Activated naive CD4-positive, alpha-beta T cell treated with Interleukin-2 at 50 U/mL for 16 hours (primary cell): ENCODE measurements at regions not wholly inside any gene's neighbourhood (a gene's known extent, or its start where the extent isn't known, plus 50 kb on each side); places are given as distances from the start of the nearest gene placed in this dataset.

Experiments used
- DNase-seq: peaks from one replicate; pipeline ENCODE4 v3.0.0-alpha.2; 2020

DNA sequence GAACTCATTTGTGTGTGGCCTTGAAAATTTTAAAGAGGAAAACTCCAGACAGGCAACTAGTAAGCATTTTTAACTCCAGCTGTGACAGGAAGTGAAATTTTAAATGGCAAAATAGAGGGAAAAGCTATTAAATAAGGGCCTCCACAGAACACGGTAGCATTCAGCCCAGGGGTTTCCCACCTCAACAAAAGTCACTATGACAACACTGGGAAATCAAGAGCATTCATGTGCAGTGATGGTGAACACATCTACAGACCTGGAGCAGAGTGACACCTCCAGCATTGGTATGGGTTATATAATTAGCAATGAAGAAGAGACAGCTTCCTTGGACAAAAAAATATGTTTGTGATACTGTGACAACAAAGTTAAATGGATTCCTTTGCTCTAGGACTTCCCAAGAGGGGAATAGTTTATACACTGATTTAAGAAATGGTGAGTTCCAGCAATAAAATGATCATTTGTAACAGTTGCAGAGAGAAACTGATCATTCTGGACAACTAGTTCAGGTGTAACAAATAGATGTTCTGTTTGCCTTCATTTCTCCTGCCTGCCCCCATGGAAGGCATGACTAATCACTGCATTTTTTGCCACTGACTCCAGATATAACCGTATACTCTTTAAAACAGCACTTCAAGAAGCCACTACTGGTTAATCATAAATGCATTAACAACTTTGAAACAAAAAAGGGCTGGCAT, 93.3 kb upstream of the SLC44A1 start:
- no peak for DNase-seq

GRCh38 chr9:105151686-105151995, 92.8 kb upstream of the SLC44A1 start:
- no peak for DNase-seq

DNA sequence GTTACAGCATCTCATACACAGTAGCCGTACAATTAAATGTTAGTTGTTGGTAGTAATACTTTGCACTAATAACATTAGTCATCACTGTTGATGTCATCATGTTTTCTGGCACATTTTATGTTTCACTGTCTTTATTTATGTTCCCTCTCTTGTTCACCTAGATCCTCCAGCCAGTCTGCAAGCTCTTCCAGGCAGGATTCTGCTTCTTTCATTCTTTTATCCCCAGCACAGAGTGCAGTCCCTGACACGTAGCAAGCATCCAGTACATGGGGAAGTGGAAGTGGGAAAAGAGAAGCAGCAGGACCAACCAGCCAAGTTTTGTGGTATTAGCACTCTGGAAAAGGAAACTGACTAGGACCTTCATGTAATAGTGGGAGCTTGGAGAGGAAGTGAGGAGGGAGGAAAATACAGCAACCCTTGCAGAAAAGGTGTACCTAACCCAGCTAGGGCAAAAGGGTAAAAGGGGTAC, 89.7 kb upstream of the SLC44A1 start:
- DNase-seq = no peak

GRCh38 chr9:105157171-105157583, 87.3 kb upstream of the SLC44A1 start:
- DNase-seq = no peak

- no peak for DNase-seq
These were observed 86.4 kb upstream of the SLC44A1 start for GRCh38 chr9:105158020-105158419.

- no peak for DNase-seq
These were observed 85.6 kb upstream of the SLC44A1 start for GRCh38 chr9:105158898-105159297.

GRCh38 chr9:105168870-105169319, 75.6 kb upstream of the SLC44A1 start:
- DNase-seq = no peak

- DNase-seq = no peak
These were observed 73.4 kb upstream of the SLC44A1 start for GRCh38 chr9:105171076-105171475.

DNA sequence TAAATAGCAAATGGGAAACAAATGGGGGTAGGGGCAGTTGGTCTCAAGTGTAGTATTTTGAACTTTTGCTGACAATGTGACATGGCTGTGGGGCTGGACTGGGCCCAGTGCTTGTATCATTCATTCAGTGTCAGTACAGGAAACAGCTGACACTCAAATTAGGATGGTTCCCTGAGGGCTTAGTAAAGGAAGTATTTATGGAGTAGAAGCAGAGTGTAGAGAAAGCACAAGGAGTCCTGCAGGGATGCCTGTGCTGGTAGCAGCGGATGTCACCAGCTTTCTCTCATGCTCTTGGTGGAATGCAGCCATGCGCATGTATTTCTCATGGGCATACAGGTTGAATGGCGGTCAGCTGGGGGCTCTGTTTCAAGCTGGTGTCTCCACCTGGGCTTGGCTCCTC, 72.9 kb upstream of the SLC44A1 start:
- DNase-seq = no peak

- DNase-seq = no peak
These were observed 72.0 kb upstream of the SLC44A1 start for GRCh38 chr9:105172436-105172835.

GRCh38 chr9:105173306-105173705, 71.1 kb upstream of the SLC44A1 start:
- DNase-seq = no peak

GRCh38 chr9:105173826-105174225, 70.6 kb upstream of the SLC44A1 start:
- no peak for DNase-seq

GRCh38 chr9:105176194-105176593, 68.3 kb upstream of the SLC44A1 start:
- DNase-seq = no peak

DNA sequence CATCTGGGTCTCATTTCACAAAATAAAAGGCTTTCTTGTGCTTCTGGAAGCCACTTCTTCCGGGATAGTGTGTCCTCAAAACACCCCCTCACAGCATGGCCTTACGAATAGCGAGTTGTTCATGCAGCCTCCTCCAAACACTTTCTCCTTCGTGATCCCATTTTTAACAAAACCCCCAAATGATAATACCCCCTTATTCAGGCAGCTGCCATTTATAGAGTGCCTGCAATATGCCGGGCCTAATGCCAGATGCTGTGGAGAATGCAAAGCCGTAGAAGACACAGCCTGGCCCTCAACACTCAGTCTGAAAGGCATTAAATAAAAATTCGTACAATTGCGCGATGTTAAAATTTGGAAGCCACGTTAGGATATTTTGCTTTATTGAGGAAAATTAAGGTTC, 66.4 kb upstream of the SLC44A1 start:
- DNase-seq = no peak

GRCh38 chr9:105187781-105188180, 56.7 kb upstream of the SLC44A1 start:
- DNase-seq = no peak

- no peak for DNase-seq
These were observed 55.7 kb upstream of the SLC44A1 start for GRCh38 chr9:105188746-105189145.

GRCh38 chr9:105191508-105192121, 52.8 kb upstream of the SLC44A1 start:
- no peak for DNase-seq

DNA sequence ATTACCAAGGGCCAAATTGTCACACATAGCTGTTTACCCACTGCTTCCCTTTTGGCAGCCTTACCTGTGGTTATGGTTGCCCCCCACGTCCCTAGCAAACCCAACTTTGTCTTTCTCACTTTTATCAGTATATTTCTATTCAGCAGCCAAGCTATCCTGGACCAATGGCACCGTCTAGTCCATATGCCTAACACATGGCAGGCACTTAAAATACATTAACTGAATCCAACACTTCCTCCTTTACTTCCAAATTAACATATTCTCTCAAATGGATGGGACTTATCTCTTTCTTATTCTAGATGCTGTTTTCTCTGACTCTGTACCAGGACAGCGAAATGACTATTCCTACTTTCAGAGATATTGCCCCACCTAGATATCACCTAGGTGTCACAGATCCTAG, 50.9 kb upstream of the SLC44A1 start:
- DNase-seq = no peak

DNA sequence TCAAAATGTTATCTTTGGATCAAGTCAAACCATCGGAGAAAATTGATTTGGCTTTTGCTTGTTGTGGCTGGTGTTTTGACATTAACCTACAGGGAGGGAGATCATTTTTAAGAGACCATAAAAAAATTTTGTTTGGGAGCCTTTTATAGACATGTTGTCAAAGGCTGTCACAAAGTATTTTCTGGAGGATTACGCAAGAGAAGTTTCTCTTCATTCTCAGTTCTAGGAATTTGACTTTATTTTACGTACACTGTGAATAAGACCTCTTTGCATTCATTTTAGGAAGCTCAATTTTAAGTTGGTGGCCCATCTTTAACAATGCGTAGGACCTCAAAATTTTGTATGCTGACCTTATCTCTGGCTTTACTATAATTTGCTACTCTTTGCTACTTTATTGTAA, 50.2 kb upstream of the SLC44A1 start:
- no peak for DNase-seq
